WTC11 (cell line): ENCODE measurements at regions not wholly inside any gene's neighbourhood (a gene's known extent, or its start where the extent isn't known, plus 50 kb on each side); places are given as distances from the start of the nearest gene placed in this dataset.

Experiments used
- CTCF ChIP-seq: fragments of 200-600 bp; IDR thresholded peaks from 2 replicates; pipeline ENCODE4 v1.8.0; 2022; ENCODE audit warnings: antibody characterized with exemption
- ESRRA ChIP-seq: sonication (generic); formaldehyde crosslinking; IDR thresholded peaks from 2 replicates; pipeline ENCODE4 v1.8.1; 2022; ENCODE audit warnings: mild to moderate bottlenecking, missing genetic modification reagents, borderline replicate concordance
- FOXP1 ChIP-seq: sonication (generic); formaldehyde crosslinking; IDR thresholded peaks from 2 replicates; pipeline ENCODE4 v1.8.0; 2022; ENCODE audit warnings: missing genetic modification reagents, mild to moderate bottlenecking, moderate library complexity, borderline replicate concordance
- MXD4 ChIP-seq: fragments of 250-450 bp; sonication (Bioruptor Pico); IDR thresholded peaks from 2 replicates; pipeline ENCODE4 v1.8.0; 2021; ENCODE audit warnings: mild to moderate bottlenecking, moderate library complexity, borderline replicate concordance
- NR1H2 ChIP-seq: sonication (generic); formaldehyde crosslinking; IDR thresholded peaks from 2 replicates; pipeline ENCODE4 v1.9.0; 2021; ENCODE audit warnings: mild to moderate bottlenecking, moderate library complexity, missing genetic modification reagents
- PRDM15 ChIP-seq: sonication (generic); formaldehyde crosslinking; IDR thresholded peaks from 2 replicates; pipeline ENCODE4 v1.8.0; 2022; ENCODE audit warnings: missing genetic modification reagents
- ZBTB21 ChIP-seq: sonication (generic); formaldehyde crosslinking; IDR thresholded peaks from 2 replicates; pipeline ENCODE4 v1.8.1; 2023; ENCODE audit warnings: mild to moderate bottlenecking, missing genetic modification reagents, borderline replicate concordance
- ZBTB43 ChIP-seq: sonication (generic); formaldehyde crosslinking; IDR thresholded peaks from 2 replicates; pipeline ENCODE4 v1.8.1; 2023; ENCODE audit warnings: mild to moderate bottlenecking, missing genetic modification reagents
- TF ChIP-seq, protein P1 (sequence below): sonication (generic); formaldehyde crosslinking; IDR thresholded peaks from 2 replicates; pipeline ENCODE4 v1.8.0; 2022; ENCODE audit warnings: mild to moderate bottlenecking, missing genetic modification reagents
- TF ChIP-seq, protein P2 (sequence below): sonication (generic); formaldehyde crosslinking; IDR thresholded peaks from 2 replicates; pipeline ENCODE4 v1.8.0; 2022; ENCODE audit warnings: mild to moderate bottlenecking, missing genetic modification reagents
- TF ChIP-seq, protein P3 (sequence below): fragments of 250-450 bp; sonication (Bioruptor Pico); IDR thresholded peaks from 2 replicates; pipeline ENCODE4 v2.1.2; 2022; ENCODE audit warnings: mild to moderate bottlenecking, moderate library complexity

GRCh38 chr5:33166522-33166921 lies 274.2 kb upstream of the TARS1 start:
- TF ChIP-seq CTCF (0 out of 2 replicates have a peak, but pooled peaks have one; percentile 22), PRDM15 (no peak), ZBTB43 (no peak), ZBTB21 (CRISPR knock-in tag) (no peak), MXD4 (CRISPR knock-in tag) (no peak), FOXP1 (CRISPR knock-in tag) (no peak), ESRRA (CRISPR knock-in tag) (no peak), NR1H2 (CRISPR knock-in tag) (no peak)
- TF ChIP-seq, protein P1, sequence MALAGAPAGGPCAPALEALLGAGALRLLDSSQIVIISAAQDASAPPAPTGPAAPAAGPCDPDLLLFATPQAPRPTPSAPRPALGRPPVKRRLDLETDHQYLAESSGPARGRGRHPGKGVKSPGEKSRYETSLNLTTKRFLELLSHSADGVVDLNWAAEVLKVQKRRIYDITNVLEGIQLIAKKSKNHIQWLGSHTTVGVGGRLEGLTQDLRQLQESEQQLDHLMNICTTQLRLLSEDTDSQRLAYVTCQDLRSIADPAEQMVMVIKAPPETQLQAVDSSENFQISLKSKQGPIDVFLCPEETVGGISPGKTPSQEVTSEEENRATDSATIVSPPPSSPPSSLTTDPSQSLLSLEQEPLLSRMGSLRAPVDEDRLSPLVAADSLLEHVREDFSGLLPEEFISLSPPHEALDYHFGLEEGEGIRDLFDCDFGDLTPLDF (CRISPR knock-in tag): no peak
- TF ChIP-seq, protein P2, sequence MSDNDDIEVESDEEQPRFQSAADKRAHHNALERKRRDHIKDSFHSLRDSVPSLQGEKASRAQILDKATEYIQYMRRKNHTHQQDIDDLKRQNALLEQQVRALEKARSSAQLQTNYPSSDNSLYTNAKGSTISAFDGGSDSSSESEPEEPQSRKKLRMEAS: no peak
- TF ChIP-seq, protein P3, sequence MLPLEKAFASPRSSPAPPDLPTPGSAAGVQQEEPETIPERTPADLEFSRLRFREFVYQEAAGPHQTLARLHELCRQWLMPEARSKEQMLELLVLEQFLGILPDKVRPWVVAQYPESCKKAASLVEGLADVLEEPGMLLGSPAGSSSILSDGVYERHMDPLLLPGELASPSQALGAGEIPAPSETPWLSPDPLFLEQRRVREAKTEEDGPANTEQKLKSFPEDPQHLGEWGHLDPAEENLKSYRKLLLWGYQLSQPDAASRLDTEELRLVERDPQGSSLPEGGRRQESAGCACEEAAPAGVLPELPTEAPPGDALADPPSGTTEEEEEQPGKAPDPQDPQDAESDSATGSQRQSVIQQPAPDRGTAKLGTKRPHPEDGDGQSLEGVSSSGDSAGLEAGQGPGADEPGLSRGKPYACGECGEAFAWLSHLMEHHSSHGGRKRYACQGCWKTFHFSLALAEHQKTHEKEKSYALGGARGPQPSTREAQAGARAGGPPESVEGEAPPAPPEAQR (CRISPR knock-in tag): no peak
